Myocyte (in vitro differentiated cells): ENCODE measurements at regions not wholly inside any gene's neighbourhood (a gene's known extent, or its start where the extent isn't known, plus 50 kb on each side); places are given as distances from the start of the nearest gene placed in this dataset.
A peak's percentile ranks its signal among the peaks of the same experiment; 100 is the strongest.

ENCODE experiments used
- DNase-seq: peaks from one replicate; pipeline ENCODE4 v3.0.0-alpha.2; 2012; ENCODE audit warnings: low read depth

- no peak for DNase-seq
These were observed 679.4 kb upstream of the ADGRL2 start for GRCh38 chr1:81121306-81121705.

GRCh38 chr1:81119319-81119718, 681.4 kb upstream of the ADGRL2 start:
- DNase-seq = no peak

- DNase-seq = no peak
These were observed 682.2 kb upstream of the ADGRL2 start for GRCh38 chr1:81118550-81118949.

GRCh38 chr1:81115422-81115821, 685.3 kb upstream of the ADGRL2 start:
- no peak for DNase-seq

- no peak for DNase-seq
These were observed 686.5 kb upstream of the ADGRL2 start for GRCh38 chr1:81114191-81114590.

- no peak for DNase-seq
These were observed 687.0 kb upstream of the ADGRL2 start for GRCh38 chr1:81113688-81114087.

- DNase-seq = no peak
These were observed 688.9 kb upstream of the ADGRL2 start for GRCh38 chr1:81111818-81112217.

- no peak for DNase-seq
These were observed 691.7 kb upstream of the ADGRL2 start for GRCh38 chr1:81109038-81109437.

GRCh38 chr1:81097860-81098259, 702.9 kb upstream of the ADGRL2 start:
- DNase-seq = no peak

- no peak for DNase-seq
These were observed 727.2 kb upstream of the ADGRL2 start for GRCh38 chr1:81073580-81073979.

- DNase-seq = no peak
These were observed 728.6 kb upstream of the ADGRL2 start for GRCh38 chr1:81071969-81072753.

- DNase-seq = no peak
These were observed 729.5 kb upstream of the ADGRL2 start for GRCh38 chr1:81071072-81071858.

- DNase-seq = no peak
These were observed 730.9 kb upstream of the ADGRL2 start for GRCh38 chr1:81069856-81070255.

GRCh38 chr1:81068726-81069125, 732.0 kb upstream of the ADGRL2 start:
- no peak for DNase-seq

- DNase-seq = no peak
These were observed 746.9 kb upstream of the ADGRL2 start for GRCh38 chr1:81053826-81054225.

- no peak for DNase-seq
These were observed 748.6 kb upstream of the ADGRL2 start for GRCh38 chr1:81052162-81052561.

- no peak for DNase-seq
These were observed 750.3 kb upstream of the ADGRL2 start for GRCh38 chr1:81050390-81050789.

GRCh38 chr1:81044708-81045107, 756.0 kb upstream of the ADGRL2 start:
- DNase-seq = peak; percentile 9

GRCh38 chr1:81042225-81042624, 758.5 kb upstream of the ADGRL2 start:
- DNase-seq = no peak

- DNase-seq = no peak
These were observed 766.4 kb upstream of the ADGRL2 start for GRCh38 chr1:81034291-81034690.

- no peak for DNase-seq
These were observed 767.7 kb upstream of the ADGRL2 start for GRCh38 chr1:81032973-81033425.

GRCh38 chr1:81032374-81032773, 768.4 kb upstream of the ADGRL2 start:
- no peak for DNase-seq

- no peak for DNase-seq
These were observed 770.3 kb upstream of the ADGRL2 start for GRCh38 chr1:81030441-81030840.
